ENCODE measurements at regions not wholly inside any gene's neighbourhood (a gene's known extent, or its start where the extent isn't known, plus 50 kb on each side); places are given as distances from the start of the nearest gene placed in this dataset.

DNA sequence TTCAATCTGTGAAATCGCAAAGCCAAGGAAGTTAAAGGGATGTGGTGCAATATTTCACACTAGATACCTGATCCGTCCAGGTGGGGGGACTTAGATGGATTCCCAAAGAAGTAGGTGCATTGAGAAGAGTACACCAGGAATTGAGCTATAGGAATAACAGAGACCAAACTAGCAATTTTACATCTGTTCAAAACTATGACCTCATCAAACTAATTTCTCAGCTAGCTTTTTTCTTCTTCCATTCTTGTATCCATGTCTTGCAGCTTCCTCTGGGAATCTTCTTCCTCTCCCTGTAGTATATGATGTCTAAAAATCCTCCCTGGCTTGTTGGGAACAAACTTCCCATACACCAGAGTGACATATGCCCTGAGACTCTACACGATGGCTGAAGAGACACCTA, 51.0 kb upstream of the PTPN13 start:
- TF ChIP-seq GATA2 (IDR thresholded peaks at IDR 0.05; ENCODE audit: low read depth, low read length): no peak
- no peak for TF ChIP-seq GATA3 (IDR thresholded peaks at IDR 0.05; ENCODE audit: low read depth, low read length)

All from SH-SY5Y (cell line).